PFSK-1 (cell line): ENCODE measurements at regions not wholly inside any gene's neighbourhood (a gene's known extent, or its start where the extent isn't known, plus 50 kb on each side); places are given as distances from the start of the nearest gene placed in this dataset.

Experiments
- FOXP2 ChIP-seq: optimal IDR thresholded peaks from 2 replicates; pipeline ENCODE3; 2011; ENCODE audit warnings: borderline replicate concordance, control low read depth, inconsistent platforms; ENCODE audit not compliant: insufficient read depth; ENCODE audit errors: extremely low read length, extremely low read depth
- POLR2AphosphoS5 ChIP-seq: IDR thresholded peaks from 2 replicates; pipeline ENCODE4 v1.6.1; 2012; ENCODE audit warnings: low read depth, mild to moderate bottlenecking, control low read depth, low read length, moderate library complexity
- REST ChIP-seq, 2 experiments: IDR thresholded peaks; 2 replicates each; pipeline versions ENCODE4 v1.6.1 to v1.8.0; 2011 to 2012; ENCODE audit warnings: low read depth in 2 of 2, low read length in 2 of 2, control low read depth in 1 of 2, inconsistent platforms in 1 of 2, mild to moderate bottlenecking in 1 of 2, moderate library complexity in 1 of 2; ENCODE audit not compliant: insufficient read depth in 1 of 2
- SIN3A ChIP-seq: IDR thresholded peaks from 2 replicates; pipeline ENCODE4 v1.6.1; 2012; ENCODE audit warnings: mild to moderate bottlenecking, low read length, moderate library complexity, borderline replicate concordance; ENCODE audit not compliant: insufficient read depth
- TAF1 ChIP-seq: IDR thresholded peaks from 2 replicates; pipeline ENCODE4 v1.6.1; 2012; ENCODE audit warnings: low read length, control low read depth, borderline replicate concordance; ENCODE audit not compliant: insufficient read depth

- TF ChIP-seq REST (IDR thresholded peaks at IDR 0.05; ENCODE audit: insufficient read depth in 1 of 2, low read depth in 2 of 2, low read length in 2 of 2) (no peak), POLR2AphosphoS5 (no peak), TAF1 (no peak), SIN3A (no peak), FOXP2 (no peak)
Observed at GRCh38 chr22:48745842-48746788, 1081.6 kb downstream of the BRD1 start.

- no peak for TF ChIP-seq FOXP2
- TF ChIP-seq REST (IDR thresholded peaks at IDR 0.05; ENCODE audit: insufficient read depth in 1 of 2, low read depth in 2 of 2, low read length in 2 of 2), result no peak
- TF ChIP-seq POLR2AphosphoS5, result no peak
- no peak for TF ChIP-seq TAF1
Observed at GRCh38 chr22:48744967-48745841, 1082.5 kb downstream of the BRD1 start.

GRCh38 chr22:48744283-48744641 is 1083.4 kb downstream of the BRD1 start:
- TF ChIP-seq FOXP2, result no peak
- no peak for TF ChIP-seq SIN3A
- TF ChIP-seq POLR2AphosphoS5, result no peak
- no peak for TF ChIP-seq TAF1
- TF ChIP-seq REST (IDR thresholded peaks at IDR 0.05; ENCODE audit: insufficient read depth in 1 of 2, low read depth in 2 of 2, low read length in 2 of 2), result no peak

GRCh38 chr22:48743601-48744282 is 1083.9 kb downstream of the BRD1 start:
- no peak for TF ChIP-seq TAF1
- no peak for TF ChIP-seq POLR2AphosphoS5
- TF ChIP-seq SIN3A, result no peak
- no peak for TF ChIP-seq REST (IDR thresholded peaks at IDR 0.05; ENCODE audit: insufficient read depth in 1 of 2, low read depth in 2 of 2, low read length in 2 of 2)
